ENCODE measurements at regions not wholly inside any gene's neighbourhood (a gene's known extent, or its start where the extent isn't known, plus 50 kb on each side); places are given as distances from the start of the nearest gene placed in this dataset.
A peak's percentile ranks its signal among the peaks of the same experiment; 100 is the strongest.

GRCh38 chr6:80608881-80609280 lies 502.4 kb downstream of the BCKDHB start:
- no peak for TF ChIP-seq POLR2A (IDR thresholded peaks at IDR 0.05)
- no peak for TF ChIP-seq CTCF (IDR thresholded peaks at IDR 0.05)
- intact Hi-C loops (cut with DNase I; ENCODE audit: low total_unique reads): no loop called here
- H3K4me3 ChIP-seq (ENCODE audit: low read depth, poor library complexity, severe bottlenecking): no peak overlapping the region
- WGBS, 2 donors: 89 to 92% methylated on average over 1 of the region's 1 CpG
- DNase-seq (ENCODE audit: low spot score in 2 of 2): no peak

- DNase-seq (ENCODE audit: low spot score in 2 of 2): peak in 1 of 2 donors; percentile 26
- WGBS, 2 donors: 40 to 44% methylated on average over 4 of the region's 4 CpGs
- intact Hi-C loops (cut with DNase I; ENCODE audit: low total_unique reads): no loop called here
Measured at GRCh38 chr6:80607811-80608391, 501.4 kb downstream of the BCKDHB start.

GRCh38 chr6:80605165-80605989 lies 498.9 kb downstream of the BCKDHB start:
- DNase-seq (ENCODE audit: low spot score in 2 of 2): no peak
- intact Hi-C loops (cut with DNase I; ENCODE audit: low total_unique reads): no loop called here
- TF ChIP-seq POLR2A (IDR thresholded peaks at IDR 0.05) (no peak), CTCF (IDR thresholded peaks at IDR 0.05) (no peak)
- no peak overlapping the region for H3K4me3 ChIP-seq (ENCODE audit: low read depth, poor library complexity, severe bottlenecking)
- 30 to 31% methylated on average over 4 of the region's 4 CpGs for WGBS, 2 donors

More at GRCh38 chr6:80607811-80608391, 501.4 kb downstream of the BCKDHB start:
- no peak for TF ChIP-seq POLR2A (IDR thresholded peaks at IDR 0.05)
- no peak for TF ChIP-seq CTCF (IDR thresholded peaks at IDR 0.05)
- H3K4me3 ChIP-seq (ENCODE audit: low read depth, poor library complexity, severe bottlenecking): no peak overlapping the region

GRCh38 chr6:80603679-80604078 lies 497.2 kb downstream of the BCKDHB start:
- intact Hi-C loops (cut with DNase I; ENCODE audit: low total_unique reads): no loop called here
- TF ChIP-seq CTCF (IDR thresholded peaks at IDR 0.05) (no peak), POLR2A (IDR thresholded peaks at IDR 0.05) (no peak)
- DNase-seq (ENCODE audit: low spot score in 2 of 2): no peak
- no peak overlapping the region for H3K4me3 ChIP-seq (ENCODE audit: low read depth, poor library complexity, severe bottlenecking)

GRCh38 chr6:80594461-80594860 lies 488.0 kb downstream of the BCKDHB start:
- DNase-seq (ENCODE audit: low spot score in 2 of 2): no peak

More at GRCh38 chr6:80594461-80594860, 488.0 kb downstream of the BCKDHB start:
- WGBS, 2 donors: 91 to 93% methylated on average over 4 of the region's 4 CpGs
- H3K4me3 ChIP-seq (ENCODE audit: low read depth, poor library complexity, severe bottlenecking): no peak overlapping the region
- intact Hi-C loops (cut with DNase I; ENCODE audit: low total_unique reads): no loop called here
- TF ChIP-seq POLR2A (IDR thresholded peaks at IDR 0.05): no peak
- no peak for TF ChIP-seq CTCF (IDR thresholded peaks at IDR 0.05)

Measured in lower leg skin (tissue), 4 donors.